ENCODE measurements at regions not wholly inside any gene's neighbourhood (a gene's known extent, or its start where the extent isn't known, plus 50 kb on each side); places are given as distances from the start of the nearest gene placed in this dataset.

- no peak for DNase-seq
Observed at GRCh38 chr5:158086856-158087255, 227.9 kb upstream of the CLINT1 start.

DNA sequence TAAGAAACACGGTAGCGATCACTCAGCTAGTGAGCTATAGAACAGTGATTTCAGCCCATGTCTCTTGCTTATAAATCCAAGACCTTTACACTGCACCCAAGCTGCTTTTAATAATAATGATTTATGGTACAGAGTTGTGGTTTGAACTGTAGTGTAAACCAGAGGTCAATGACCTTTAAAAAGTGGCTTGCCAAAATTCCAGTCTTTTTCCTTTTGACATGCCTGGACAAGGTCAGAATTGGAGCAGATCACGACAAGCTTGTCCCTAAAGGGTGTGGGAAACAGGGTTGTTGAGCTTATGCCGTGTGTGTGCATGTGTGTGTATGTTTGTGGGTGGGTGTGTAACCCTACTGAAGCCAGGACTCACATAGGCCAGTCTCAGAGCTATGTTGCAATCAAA, 225.3 kb upstream of the CLINT1 start:
- DNase-seq = no peak

- no peak for DNase-seq
Observed at GRCh38 chr5:158082696-158083287, 223.8 kb upstream of the CLINT1 start.

DNA sequence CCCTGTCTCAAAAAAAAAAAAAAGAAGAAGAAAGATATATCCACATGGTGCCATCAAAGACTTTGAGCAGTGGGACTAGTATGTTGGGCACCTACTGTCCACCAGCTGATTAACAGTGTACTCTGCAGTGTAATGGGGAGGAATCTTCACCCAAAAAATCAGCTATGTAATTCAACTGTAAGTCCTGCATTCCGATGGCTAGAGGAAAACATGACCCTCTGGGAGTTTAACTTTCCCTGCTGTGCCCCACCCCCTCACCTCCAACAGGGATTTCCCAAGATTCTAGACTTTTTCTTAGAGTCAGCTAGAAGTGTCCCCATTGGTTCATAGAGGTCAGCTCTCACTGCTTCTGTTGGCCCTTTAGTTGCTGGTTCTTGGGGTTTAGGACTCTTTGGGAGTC, 221.2 kb upstream of the CLINT1 start:
- no peak for DNase-seq

GRCh38 chr5:158079097-158079496, 220.2 kb upstream of the CLINT1 start:
- no peak for DNase-seq

- peak; percentile 10 for DNase-seq
Observed at GRCh38 chr5:158074992-158075769, 216.2 kb upstream of the CLINT1 start.

DNA sequence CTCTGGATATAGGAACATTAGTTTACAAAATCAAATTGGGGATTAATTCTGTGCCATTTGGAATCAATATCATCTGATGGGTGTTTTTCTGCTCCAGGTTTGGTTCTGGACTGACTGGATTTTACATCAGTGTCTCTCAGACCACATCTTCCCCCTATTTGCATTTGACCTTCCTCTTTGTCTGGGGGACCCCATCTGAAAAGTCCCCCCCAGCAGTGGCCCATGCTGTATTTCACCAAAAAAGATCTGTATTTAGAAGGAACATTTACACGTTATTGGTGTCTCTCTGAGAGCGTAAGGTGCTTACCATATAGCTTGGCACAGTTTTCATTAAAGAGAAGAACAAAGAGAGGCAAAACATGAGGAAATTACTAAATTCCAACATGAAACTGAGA, 215.6 kb upstream of the CLINT1 start:
- no peak for DNase-seq

DNA sequence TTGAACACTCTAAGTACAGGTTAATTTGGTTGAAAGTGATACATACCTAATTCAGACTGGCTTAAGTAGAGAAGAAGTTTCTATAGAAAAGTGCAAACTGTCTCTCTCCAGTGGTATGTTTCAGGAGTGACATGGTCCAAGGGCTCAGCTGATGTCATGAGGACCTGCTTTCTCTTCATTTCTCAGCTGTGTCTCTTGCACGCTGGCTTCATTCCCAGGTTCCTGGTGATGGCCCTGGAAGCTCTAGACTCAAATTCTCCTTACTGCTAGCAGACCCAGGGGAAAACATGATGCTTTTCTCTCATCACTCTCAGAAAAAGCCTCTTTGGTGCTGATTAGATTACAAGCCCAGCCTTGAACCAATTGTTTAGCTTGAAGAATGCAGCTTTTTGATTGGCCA, 211.9 kb upstream of the CLINT1 start:
- DNase-seq = no peak

DNA sequence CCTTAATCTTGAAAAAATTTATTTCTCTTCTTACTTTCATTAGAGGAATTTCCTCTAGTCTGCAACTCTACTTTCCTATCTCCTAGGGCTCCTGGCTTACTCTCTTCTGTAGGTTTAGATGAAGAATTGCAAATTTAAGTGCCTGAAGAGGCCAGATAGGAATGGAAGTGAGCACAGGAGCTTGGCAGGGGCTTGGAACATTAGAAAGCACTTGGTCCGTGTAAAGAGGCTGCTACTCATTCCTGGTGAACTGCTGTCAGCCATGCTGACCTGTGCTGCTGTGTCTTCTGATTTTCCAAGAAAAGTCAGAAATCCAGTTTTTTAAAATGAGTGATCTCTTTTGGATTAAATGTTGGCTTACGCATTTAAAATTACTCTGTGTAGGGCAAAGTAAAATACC, 210.9 kb upstream of the CLINT1 start:
- DNase-seq = no peak

DNA sequence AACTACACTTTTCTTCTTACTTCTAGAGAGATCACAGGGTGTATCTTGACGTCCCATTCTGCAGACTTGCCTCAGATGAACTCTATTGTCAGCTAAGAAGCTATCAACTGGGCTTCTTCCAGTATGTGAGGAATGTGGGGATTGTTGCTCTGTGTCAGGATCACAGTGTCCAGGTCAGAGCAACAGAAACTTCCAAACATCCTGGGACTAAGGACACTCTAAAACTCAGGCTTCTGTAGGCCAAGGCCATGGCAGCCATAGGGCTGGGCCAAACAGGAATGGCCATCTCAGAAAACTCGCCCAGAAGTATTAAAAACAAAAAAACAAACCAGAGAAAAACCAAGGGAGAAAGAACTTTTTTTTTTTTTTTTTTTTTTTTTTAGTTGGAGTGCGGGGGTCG, 210.0 kb upstream of the CLINT1 start:
- DNase-seq = no peak

DNA sequence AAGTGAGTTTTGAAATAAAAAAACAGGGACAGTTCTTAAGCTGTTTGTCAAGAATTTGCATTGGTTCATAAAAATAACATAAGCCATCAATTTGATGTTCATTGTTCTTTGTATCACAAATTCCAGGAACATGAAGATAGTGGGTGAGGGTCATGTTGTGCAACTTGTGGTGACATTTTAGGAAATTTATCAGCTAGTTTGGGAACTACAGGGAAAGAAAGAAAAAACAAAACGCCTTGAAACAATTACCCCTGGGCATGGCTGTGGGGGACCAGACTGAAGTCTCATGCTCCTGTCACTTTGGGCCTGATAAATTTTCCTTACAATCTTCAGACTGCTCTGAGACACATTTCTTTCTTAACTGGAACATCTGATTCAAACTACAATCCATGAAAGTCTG, 207.1 kb upstream of the CLINT1 start:
- DNase-seq = no peak

GRCh38 chr5:158064334-158065123, 205.6 kb upstream of the CLINT1 start:
- no peak for DNase-seq

GRCh38 chr5:158063052-158063451, 204.1 kb upstream of the CLINT1 start:
- no peak for DNase-seq

DNA sequence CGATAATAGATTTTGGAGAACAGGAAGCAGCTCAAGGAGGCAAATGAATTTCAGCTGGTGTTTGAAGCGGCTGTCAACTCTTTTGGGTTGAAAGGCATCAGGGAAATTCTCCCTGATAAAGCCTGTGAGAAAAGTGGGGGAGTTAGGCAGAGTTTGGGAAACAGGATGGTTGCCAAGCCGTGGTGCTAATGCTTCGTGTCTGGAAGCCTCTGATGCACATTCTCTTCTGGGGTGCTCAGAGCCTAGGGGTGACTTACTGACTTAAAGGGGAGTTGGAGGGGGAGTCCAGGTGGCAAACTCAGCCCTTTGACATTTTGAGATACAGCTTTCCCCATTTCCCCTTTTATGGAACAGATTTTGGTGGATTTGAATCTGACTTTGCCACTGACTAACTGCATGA, 202.5 kb upstream of the CLINT1 start:
- DNase-seq = no peak

DNA sequence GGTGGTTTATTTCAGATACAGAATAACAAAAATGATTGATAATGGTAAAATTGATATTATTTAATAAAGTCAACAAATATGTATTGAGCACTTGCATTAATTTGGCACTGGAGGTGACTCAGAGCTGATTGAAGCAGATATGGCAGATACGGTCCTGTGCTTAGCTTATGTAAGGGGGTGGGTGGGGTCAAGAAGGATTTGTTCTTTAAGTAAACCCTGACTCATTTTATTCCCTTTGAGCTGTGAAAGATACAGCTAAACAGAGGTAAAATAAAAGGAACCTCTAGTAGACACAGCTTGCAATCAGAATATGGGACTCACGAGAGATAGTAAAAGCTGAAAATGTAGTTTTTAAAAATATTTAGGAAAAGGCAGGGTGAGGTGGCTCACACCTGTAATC, 201.3 kb upstream of the CLINT1 start:
- DNase-seq = no peak

DNA sequence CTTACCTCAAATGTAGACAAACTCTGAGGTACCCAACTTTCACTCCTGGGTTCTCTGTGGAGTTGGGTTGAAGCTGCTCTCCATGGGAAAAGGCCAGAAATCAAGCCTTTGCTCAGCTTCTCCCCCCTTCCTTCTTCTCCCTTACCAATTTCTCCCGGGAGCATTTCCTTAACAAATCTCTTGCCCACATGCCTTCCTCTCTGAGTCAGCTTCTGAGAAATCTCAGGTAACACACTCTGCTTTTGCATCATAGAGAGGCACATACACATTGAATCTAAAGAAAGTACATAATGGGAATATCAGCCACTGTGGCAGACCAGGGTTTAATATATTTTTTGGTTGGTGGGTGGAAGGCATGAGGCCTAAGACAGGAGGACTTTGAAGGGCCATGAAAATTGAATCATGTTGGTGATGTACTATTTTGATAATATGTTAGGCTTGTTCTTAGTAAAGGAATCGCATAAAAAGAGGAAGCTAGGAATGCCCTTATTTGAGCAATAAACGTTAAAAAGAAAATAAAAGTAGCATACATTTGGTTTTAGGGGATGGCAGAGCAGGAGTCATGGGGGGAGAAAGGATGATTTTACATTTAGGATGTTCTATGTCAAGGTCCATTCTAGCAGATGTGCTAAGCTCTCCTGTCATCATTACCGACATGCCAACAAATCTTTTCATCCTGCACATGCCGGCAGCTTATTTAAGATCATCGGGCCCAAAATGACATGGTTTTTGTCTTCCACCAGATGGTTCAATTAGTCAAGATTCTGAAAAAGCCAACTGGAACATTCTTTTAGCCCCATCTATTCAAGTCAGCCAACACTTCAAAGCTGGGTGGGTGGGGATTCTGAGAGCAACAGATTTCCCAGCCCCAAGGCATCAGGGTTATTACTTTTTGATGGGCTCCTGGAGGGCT, 199.5 kb upstream of the CLINT1 start:
- no peak for DNase-seq

- no peak for DNase-seq
Observed at GRCh38 chr5:158056130-158056825, 197.3 kb upstream of the CLINT1 start.

GRCh38 chr5:158055111-158055501, 196.2 kb upstream of the CLINT1 start:
- DNase-seq = no peak

- no peak for DNase-seq
Observed at GRCh38 chr5:158054223-158055110, 195.5 kb upstream of the CLINT1 start.

DNA sequence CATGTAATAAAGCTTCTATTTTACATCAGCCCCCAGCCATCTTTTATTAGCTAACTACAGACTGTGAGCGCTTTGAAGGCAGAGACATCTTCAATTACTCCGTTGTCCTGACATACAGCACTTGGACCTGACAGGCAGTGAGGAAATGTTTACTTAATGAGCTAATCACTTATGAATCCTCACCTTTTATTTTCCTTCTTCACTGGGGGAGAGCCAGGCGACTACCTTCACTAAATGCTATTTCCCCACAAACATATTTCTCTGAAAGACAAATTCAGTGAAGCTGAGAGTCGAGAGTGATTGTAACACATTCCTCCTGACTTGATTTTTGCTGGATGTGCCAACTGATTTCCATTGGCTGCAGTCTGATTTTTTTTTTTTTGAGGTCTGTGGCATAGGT, 192.1 kb upstream of the CLINT1 start:
- DNase-seq = no peak

GRCh38 chr5:158050421-158050820, 191.5 kb upstream of the CLINT1 start:
- no peak for DNase-seq
